ENCODE measurements at regions not wholly inside any gene's neighbourhood (a gene's known extent, or its start where the extent isn't known, plus 50 kb on each side); places are given as distances from the start of the nearest gene placed in this dataset.

DNA sequence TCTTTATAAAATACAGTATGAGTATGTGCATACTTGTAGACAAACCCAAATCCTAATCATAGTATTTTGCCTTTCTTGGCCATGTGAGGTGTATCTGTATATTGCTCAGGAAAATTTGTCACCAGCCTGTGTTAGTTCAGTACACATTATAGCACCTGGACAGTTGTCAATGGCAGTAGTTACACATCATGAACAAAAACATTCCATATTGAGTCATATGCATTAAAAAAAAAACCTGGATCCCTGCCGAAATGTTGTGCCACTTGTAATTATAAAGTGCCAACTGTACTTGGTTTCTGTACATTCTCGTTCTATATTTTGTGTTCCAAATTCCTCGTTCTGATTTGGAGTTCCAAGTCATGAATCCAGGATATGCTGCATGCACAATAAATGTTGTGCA lies 410.4 kb downstream of the INHBA start:
- no peak for ATAC-seq
- TF ChIP-seq ZNF8 (CRISPR knock-in tag; IDR thresholded peaks at IDR 0.05) (no peak), ZC3H10 (CRISPR knock-in tag; IDR thresholded peaks at IDR 0.05) (no peak), ZFP3 (CRISPR knock-in tag; IDR thresholded peaks at IDR 0.05) (no peak), GLIS3 (CRISPR knock-in tag; IDR thresholded peaks at IDR 0.05) (no peak), ESRRG (CRISPR knock-in tag; IDR thresholded peaks at IDR 0.05) (no peak), ZFP30 (CRISPR knock-in tag; IDR thresholded peaks at IDR 0.05) (no peak), CSDC2 (CRISPR knock-in tag; IDR thresholded peaks at IDR 0.05) (no peak), TOX (CRISPR knock-in tag; IDR thresholded peaks at IDR 0.05; ENCODE audit: borderline replicate concordance) (no peak), ISL1 (CRISPR knock-in tag; IDR thresholded peaks at IDR 0.05) (no peak), ZNF70 (CRISPR knock-in tag; IDR thresholded peaks at IDR 0.05) (no peak), ARNTL (CRISPR knock-in tag; IDR thresholded peaks at IDR 0.05; ENCODE audit: borderline replicate concordance, low read depth) (no peak), TCF4 (CRISPR knock-in tag; IDR thresholded peaks at IDR 0.05; ENCODE audit: borderline replicate concordance) (no peak)
- TF ChIP-seq, protein P1, sequence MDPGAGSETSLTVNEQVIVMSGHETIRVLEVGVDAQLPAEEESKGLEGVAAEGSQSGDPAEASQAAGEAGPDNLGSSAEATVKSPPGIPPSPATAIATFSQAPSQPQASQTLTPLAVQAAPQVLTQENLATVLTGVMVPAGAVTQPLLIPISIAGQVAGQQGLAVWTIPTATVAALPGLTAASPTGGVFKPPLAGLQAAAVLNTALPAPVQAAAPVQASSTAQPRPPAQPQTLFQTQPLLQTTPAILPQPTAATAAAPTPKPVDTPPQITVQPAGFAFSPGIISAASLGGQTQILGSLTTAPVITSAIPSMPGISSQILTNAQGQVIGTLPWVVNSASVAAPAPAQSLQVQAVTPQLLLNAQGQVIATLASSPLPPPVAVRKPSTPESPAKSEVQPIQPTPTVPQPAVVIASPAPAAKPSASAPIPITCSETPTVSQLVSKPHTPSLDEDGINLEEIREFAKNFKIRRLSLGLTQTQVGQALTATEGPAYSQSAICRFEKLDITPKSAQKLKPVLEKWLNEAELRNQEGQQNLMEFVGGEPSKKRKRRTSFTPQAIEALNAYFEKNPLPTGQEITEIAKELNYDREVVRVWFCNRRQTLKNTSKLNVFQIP (CRISPR knock-in tag; IDR thresholded peaks at IDR 0.05; ENCODE audit: borderline replicate concordance, low read depth): no peak

DNA sequence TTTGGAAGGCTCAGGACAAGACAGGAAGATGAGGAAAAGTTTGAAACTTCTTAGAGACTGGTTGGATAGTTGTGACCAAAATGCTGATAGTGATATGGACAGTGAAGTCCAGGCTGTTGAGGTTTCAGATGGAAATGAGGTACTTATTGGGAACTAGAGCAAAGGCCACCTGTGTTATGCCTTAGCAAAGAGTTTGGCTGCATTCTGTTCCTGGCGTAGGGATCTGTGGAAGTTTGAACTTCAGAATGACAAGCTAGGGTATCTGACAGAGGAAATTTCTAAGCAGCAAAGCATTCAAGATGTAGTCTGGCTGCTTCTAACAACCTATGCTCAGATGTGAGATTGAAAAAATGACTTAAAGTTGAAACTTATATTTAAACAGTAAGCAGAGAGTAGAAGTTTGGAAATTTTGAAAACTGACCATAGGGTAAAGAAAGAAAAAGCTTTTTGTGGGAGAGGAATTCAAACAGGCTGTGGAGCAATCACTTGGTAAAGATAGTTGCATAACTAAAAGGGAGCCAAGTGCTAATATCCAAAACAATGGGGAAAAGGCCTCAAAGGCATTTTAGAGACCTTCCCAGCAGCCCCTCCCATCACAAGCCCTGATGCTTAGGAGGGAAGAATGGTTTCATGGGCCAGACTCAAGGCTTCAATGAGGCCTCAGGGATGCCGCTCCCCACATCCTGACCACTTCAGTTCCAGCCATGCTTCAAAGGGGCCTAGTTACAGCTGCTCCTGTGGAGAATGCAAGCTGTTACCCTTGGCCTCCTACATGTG lies 415.1 kb downstream of the INHBA start:
- no peak for ATAC-seq
- TF ChIP-seq TOX (CRISPR knock-in tag; IDR thresholded peaks at IDR 0.05; ENCODE audit: borderline replicate concordance) (no peak), ZNF565 (CRISPR knock-in tag; conservative IDR thresholded peaks at IDR 0.05; ENCODE audit: low read depth) (no peak), ISL1 (CRISPR knock-in tag; IDR thresholded peaks at IDR 0.05) (no peak), ZNF70 (CRISPR knock-in tag; IDR thresholded peaks at IDR 0.05) (no peak), ZNF8 (CRISPR knock-in tag; IDR thresholded peaks at IDR 0.05) (no peak), SNAI2 (CRISPR knock-in tag; IDR thresholded peaks at IDR 0.05) (no peak), RARB (CRISPR knock-in tag; IDR thresholded peaks at IDR 0.05) (no peak), OSR1 (CRISPR knock-in tag; IDR thresholded peaks at IDR 0.05) (no peak), GLIS3 (CRISPR knock-in tag; IDR thresholded peaks at IDR 0.05) (no peak), ESRRG (CRISPR knock-in tag; IDR thresholded peaks at IDR 0.05) (no peak)
- TF ChIP-seq, protein P1 (CRISPR knock-in tag; IDR thresholded peaks at IDR 0.05; ENCODE audit: borderline replicate concordance, low read depth): no peak
- TF ChIP-seq, protein P2, sequence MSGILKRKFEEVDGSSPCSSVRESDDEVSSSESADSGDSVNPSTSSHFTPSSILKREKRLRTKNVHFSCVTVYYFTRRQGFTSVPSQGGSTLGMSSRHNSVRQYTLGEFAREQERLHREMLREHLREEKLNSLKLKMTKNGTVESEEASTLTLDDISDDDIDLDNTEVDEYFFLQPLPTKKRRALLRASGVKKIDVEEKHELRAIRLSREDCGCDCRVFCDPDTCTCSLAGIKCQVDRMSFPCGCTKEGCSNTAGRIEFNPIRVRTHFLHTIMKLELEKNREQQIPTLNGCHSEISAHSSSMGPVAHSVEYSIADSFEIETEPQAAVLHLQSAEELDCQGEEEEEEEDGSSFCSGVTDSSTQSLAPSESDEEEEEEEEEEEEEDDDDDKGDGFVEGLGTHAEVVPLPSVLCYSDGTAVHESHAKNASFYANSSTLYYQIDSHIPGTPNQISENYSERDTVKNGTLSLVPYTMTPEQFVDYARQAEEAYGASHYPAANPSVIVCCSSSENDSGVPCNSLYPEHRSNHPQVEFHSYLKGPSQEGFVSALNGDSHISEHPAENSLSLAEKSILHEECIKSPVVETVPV (CRISPR knock-in tag; IDR thresholded peaks at IDR 0.05): no peak
- TF ChIP-seq, protein P3, sequence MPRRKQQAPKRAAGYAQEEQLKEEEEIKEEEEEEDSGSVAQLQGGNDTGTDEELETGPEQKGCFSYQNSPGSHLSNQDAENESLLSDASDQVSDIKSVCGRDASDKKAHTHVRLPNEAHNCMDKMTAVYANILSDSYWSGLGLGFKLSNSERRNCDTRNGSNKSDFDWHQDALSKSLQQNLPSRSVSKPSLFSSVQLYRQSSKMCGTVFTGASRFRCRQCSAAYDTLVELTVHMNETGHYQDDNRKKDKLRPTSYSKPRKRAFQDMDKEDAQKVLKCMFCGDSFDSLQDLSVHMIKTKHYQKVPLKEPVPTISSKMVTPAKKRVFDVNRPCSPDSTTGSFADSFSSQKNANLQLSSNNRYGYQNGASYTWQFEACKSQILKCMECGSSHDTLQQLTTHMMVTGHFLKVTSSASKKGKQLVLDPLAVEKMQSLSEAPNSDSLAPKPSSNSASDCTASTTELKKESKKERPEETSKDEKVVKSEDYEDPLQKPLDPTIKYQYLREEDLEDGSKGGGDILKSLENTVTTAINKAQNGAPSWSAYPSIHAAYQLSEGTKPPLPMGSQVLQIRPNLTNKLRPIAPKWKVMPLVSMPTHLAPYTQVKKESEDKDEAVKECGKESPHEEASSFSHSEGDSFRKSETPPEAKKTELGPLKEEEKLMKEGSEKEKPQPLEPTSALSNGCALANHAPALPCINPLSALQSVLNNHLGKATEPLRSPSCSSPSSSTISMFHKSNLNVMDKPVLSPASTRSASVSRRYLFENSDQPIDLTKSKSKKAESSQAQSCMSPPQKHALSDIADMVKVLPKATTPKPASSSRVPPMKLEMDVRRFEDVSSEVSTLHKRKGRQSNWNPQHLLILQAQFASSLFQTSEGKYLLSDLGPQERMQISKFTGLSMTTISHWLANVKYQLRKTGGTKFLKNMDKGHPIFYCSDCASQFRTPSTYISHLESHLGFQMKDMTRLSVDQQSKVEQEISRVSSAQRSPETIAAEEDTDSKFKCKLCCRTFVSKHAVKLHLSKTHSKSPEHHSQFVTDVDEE (CRISPR knock-in tag; IDR thresholded peaks at IDR 0.05): no peak
- TF ChIP-seq, protein P4, sequence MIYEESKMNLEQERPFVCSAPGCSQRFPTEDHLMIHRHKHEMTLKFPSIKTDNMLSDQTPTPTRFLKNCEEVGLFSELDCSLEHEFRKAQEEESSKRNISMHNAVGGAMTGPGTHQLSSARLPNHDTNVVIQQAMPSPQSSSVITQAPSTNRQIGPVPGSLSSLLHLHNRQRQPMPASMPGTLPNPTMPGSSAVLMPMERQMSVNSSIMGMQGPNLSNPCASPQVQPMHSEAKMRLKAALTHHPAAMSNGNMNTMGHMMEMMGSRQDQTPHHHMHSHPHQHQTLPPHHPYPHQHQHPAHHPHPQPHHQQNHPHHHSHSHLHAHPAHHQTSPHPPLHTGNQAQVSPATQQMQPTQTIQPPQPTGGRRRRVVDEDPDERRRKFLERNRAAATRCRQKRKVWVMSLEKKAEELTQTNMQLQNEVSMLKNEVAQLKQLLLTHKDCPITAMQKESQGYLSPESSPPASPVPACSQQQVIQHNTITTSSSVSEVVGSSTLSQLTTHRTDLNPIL (CRISPR knock-in tag; IDR thresholded peaks at IDR 0.05; ENCODE audit: low read depth): no peak
- TF ChIP-seq, protein P5, sequence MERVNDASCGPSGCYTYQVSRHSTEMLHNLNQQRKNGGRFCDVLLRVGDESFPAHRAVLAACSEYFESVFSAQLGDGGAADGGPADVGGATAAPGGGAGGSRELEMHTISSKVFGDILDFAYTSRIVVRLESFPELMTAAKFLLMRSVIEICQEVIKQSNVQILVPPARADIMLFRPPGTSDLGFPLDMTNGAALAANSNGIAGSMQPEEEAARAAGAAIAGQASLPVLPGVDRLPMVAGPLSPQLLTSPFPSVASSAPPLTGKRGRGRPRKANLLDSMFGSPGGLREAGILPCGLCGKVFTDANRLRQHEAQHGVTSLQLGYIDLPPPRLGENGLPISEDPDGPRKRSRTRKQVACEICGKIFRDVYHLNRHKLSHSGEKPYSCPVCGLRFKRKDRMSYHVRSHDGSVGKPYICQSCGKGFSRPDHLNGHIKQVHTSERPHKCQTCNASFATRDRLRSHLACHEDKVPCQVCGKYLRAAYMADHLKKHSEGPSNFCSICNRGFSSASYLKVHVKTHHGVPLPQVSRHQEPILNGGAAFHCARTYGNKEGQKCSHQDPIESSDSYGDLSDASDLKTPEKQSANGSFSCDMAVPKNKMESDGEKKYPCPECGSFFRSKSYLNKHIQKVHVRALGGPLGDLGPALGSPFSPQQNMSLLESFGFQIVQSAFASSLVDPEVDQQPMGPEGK (CRISPR knock-in tag; IDR thresholded peaks at IDR 0.05; ENCODE audit: borderline replicate concordance): no peak

Measured in SK-N-SH treated with all-trans-retinoic acid at 6 μM for 48 hours (cell line).